HCT116 (cell line): ENCODE measurements at regions not wholly inside any gene's neighbourhood (a gene's known extent, or its start where the extent isn't known, plus 50 kb on each side); places are given as distances from the start of the nearest gene placed in this dataset.

Experiments
- ATAC-seq: fragments of 200-7000 bp; cut with Tn5 transposase; 2 replicates; pipeline ENCODE4 v1.9.1; 2020; ENCODE audit warnings: mild to moderate bottlenecking, moderate library complexity
- BruUV-seq: library from RNA; stranded (reverse); fragments of 400-500 nt; replicated peaks from 2 replicates; lab custom pipeline; 2021; lab: Mats Ljungman, UMichigan
- CTCF ChIA-PET: fragments of 300-600 bp; sonication (Branson Sonifier 250); formaldehyde crosslinking; loops from one replicate; lab custom pipeline; 2021; ENCODE audit warnings: antibody characterized with exemption; lab: Charles Lee
- POLR2A ChIA-PET: fragments of 300-600, 350-600 bp; sonication (Branson Sonifier 250); formaldehyde crosslinking; loops from one replicate; lab custom pipeline; 2021; ENCODE audit warnings: antibody characterized with exemption; lab: Charles Lee
- RAD21 ChIA-PET, 2 experiments: fragments of 300-600 bp; sonication (Branson Sonifier 250); formaldehyde crosslinking; loops; one replicate each; lab custom pipeline; 2023; ENCODE audit warnings: low total read pairs in 2 of 2; ENCODE audit not compliant: uncharacterized antibody in 2 of 2, unreplicated experiment in 2 of 2, low non-redundant PET in 1 of 2; lab: Charles Lee
- DNase-seq: peaks from one replicate; pipeline ENCODE4 v3.0.0-alpha.2; 2010; ENCODE audit warnings: low read depth, low spot score
- H2AFZ ChIP-seq: fragments of 200-600 bp; shearing (Covaris generic), sonication (generic); 2 replicates; pipeline ENCODE4 v1.6.1; 2017; ENCODE audit warnings: low read depth, mixed run types, mixed read lengths, antibody characterized with exemption, low read length; ENCODE audit not compliant: poor library complexity, severe bottlenecking
- H3K27ac ChIP-seq: 2 replicates; pipeline ENCODE4 v1.5.1; 2012; ENCODE audit warnings: low read depth, low read length
- H3K27me3 ChIP-seq: fragments of 200-600 bp; sonication (generic); 2 replicates; pipeline ENCODE4 v1.6.1; 2016; ENCODE audit warnings: mixed run types, low read length, mixed read lengths; ENCODE audit not compliant: insufficient read depth
- H3K36me3 ChIP-seq, 2 experiments: fragments of 200-500 bp in 1 of 2; fragments of 200-600 bp in 1 of 2; sonication (Bioruptor generic) in 1 of 2; sonication (generic) in 1 of 2; 2 replicates each; pipeline versions ENCODE4 v1.5.1 to v1.6.1; 2014 to 2016; ENCODE audit warnings: low read length in 2 of 2, inconsistent platforms in 1 of 2, mixed read lengths in 1 of 2, mixed run types in 1 of 2; ENCODE audit not compliant: insufficient read depth in 2 of 2, control insufficient read depth in 1 of 2
- H3K4me1 ChIP-seq, 2 experiments: fragments of 200-600 bp in 1 of 2; sonication (generic) in 1 of 2; 2 replicates each; pipeline versions ENCODE4 v1.5.1 to v1.6.1; 2012 to 2017; ENCODE audit warnings: low read length in 2 of 2, inconsistent platforms in 1 of 2, mild to moderate bottlenecking in 1 of 2, mixed read lengths in 1 of 2, mixed run types in 1 of 2, moderate library complexity in 1 of 2; ENCODE audit not compliant: insufficient read depth in 2 of 2, control insufficient read depth in 1 of 2
- H3K4me2 ChIP-seq: fragments of 200-600 bp; sonication (generic); 2 replicates; pipeline ENCODE4 v1.6.1; 2017; ENCODE audit warnings: mixed run types, low read length, mixed read lengths
- H3K4me3 ChIP-seq, 2 experiments: fragments of 200-600 bp in 1 of 2; sonication (generic) in 1 of 2; replicated peaks in 1 of 2; 2 replicates each; pipeline ENCODE4 v1.5.1; 2011 to 2016; ENCODE audit warnings: low read length in 2 of 2, control low read depth in 1 of 2, low read depth in 1 of 2, mild to moderate bottlenecking in 1 of 2, mixed read lengths in 1 of 2, mixed run types in 1 of 2
- H3K79me2 ChIP-seq: fragments of 200-600 bp; sonication (generic); 2 replicates; pipeline ENCODE4 v1.6.1; 2017; ENCODE audit warnings: mild to moderate bottlenecking, mixed run types, low read length, moderate library complexity, mixed read lengths; ENCODE audit not compliant: insufficient read depth
- H3K9ac ChIP-seq: fragments of 200-600 bp; sonication (generic); 2 replicates; pipeline ENCODE4 v1.6.1; 2016; ENCODE audit warnings: low read length, mixed read lengths
- H3K9me2 ChIP-seq: fragments of 200-600 bp; sonication (generic), shearing (Covaris generic); 2 replicates; pipeline ENCODE4 v1.6.1; 2017; ENCODE audit warnings: mixed run types, mild to moderate bottlenecking, moderate library complexity; ENCODE audit not compliant: insufficient read depth
- H3K9me3 ChIP-seq, 2 experiments: fragments of 200-500 bp in 1 of 2; fragments of 200-600 bp in 1 of 2; sonication (Bioruptor generic) in 1 of 2; sonication (generic) in 1 of 2; 2 replicates each; pipeline ENCODE4 v1.6.1; 2014 to 2017; ENCODE audit warnings: low read length in 2 of 2, mixed read lengths in 2 of 2, inconsistent platforms in 1 of 2, low read depth in 1 of 2, mild to moderate bottlenecking in 1 of 2, mixed run types in 1 of 2, moderate library complexity in 1 of 2; ENCODE audit not compliant: control insufficient read depth in 1 of 2, insufficient read depth in 1 of 2
- H4K20me1 ChIP-seq: fragments of 200-600 bp; sonication (generic), shearing (Covaris generic); 2 replicates; pipeline ENCODE4 v1.6.1; 2017; ENCODE audit warnings: mixed run types, mild to moderate bottlenecking, moderate library complexity; ENCODE audit not compliant: insufficient read depth
- ATF3 ChIP-seq: IDR thresholded peaks from 2 replicates; pipeline ENCODE4 v1.6.1; 2012
- CEBPB ChIP-seq: IDR thresholded peaks from 2 replicates; pipeline ENCODE4 v1.6.1; 2012; ENCODE audit warnings: low read depth
- CTCF ChIP-seq, 3 experiments: fragments of 200-600 bp in 1 of 3; sonication (generic) in 1 of 3; IDR thresholded peaks in 2 of 3; conservative IDR thresholded peaks in 1 of 3; 2 replicates each; pipeline ENCODE4 v1.5.1; 2012 to 2017; ENCODE audit warnings: low read depth in 2 of 3, low read length in 2 of 3, antibody characterized with exemption in 1 of 3, borderline replicate concordance in 1 of 3, control low read depth in 1 of 3, mild to moderate bottlenecking in 1 of 3, mixed read lengths in 1 of 3, mixed run types in 1 of 3, moderate library complexity in 1 of 3; ENCODE audit not compliant: insufficient read depth in 1 of 3
- EGR1 ChIP-seq: IDR thresholded peaks from 2 replicates; pipeline ENCODE4 v1.6.1; 2012; ENCODE audit warnings: low read depth
- ELF1 ChIP-seq: IDR thresholded peaks from 2 replicates; pipeline ENCODE4 v1.6.1; 2012; ENCODE audit warnings: low read depth, borderline replicate concordance
- EZH2phosphoT487 ChIP-seq: fragments of 200-600 bp; IDR thresholded peaks from 2 replicates; pipeline ENCODE4 v1.6.1; 2018; ENCODE audit warnings: antibody characterized with exemption, borderline replicate concordance
- FOSL1 ChIP-seq: IDR thresholded peaks from 2 replicates; pipeline ENCODE4 v1.6.1; 2012; ENCODE audit warnings: low read depth
- JUND ChIP-seq: IDR thresholded peaks from 2 replicates; pipeline ENCODE4 v1.6.1; 2012
- MAX ChIP-seq: IDR thresholded peaks from 2 replicates; pipeline ENCODE4 v1.6.1; 2012
- POLR2A ChIP-seq: IDR thresholded peaks from 2 replicates; pipeline ENCODE4 v1.7.0; 2011; ENCODE audit warnings: borderline replicate concordance; ENCODE audit not compliant: insufficient read depth, insufficient read length; ENCODE audit errors: extremely low read depth
- POLR2AphosphoS5 ChIP-seq: IDR thresholded peaks from 2 replicates; pipeline ENCODE4 v1.6.1; 2011; ENCODE audit warnings: mild to moderate bottlenecking, low read depth, low read length, moderate library complexity
- RAD21 ChIP-seq: IDR thresholded peaks from 2 replicates; pipeline ENCODE4 v1.6.1; 2012; ENCODE audit warnings: low read depth, mild to moderate bottlenecking
- REST ChIP-seq: IDR thresholded peaks from 2 replicates; pipeline ENCODE4 v1.6.1; 2012; ENCODE audit warnings: low read depth
- SIN3A ChIP-seq: IDR thresholded peaks from 2 replicates; pipeline ENCODE4 v1.6.1; 2012; ENCODE audit warnings: low read depth
- SP1 ChIP-seq: IDR thresholded peaks from 2 replicates; pipeline ENCODE4 v1.6.1; 2012; ENCODE audit warnings: low read depth
- TCF7L2 ChIP-seq: IDR thresholded peaks from 2 replicates; pipeline ENCODE4 v1.7.0; 2011; ENCODE audit warnings: borderline replicate concordance, inconsistent platforms; ENCODE audit not compliant: insufficient read depth, insufficient read length; ENCODE audit errors: extremely low read depth
- YY1 ChIP-seq: IDR thresholded peaks from 2 replicates; pipeline ENCODE4 v1.6.1; 2011; ENCODE audit warnings: low read length, low read depth, moderate library complexity, mild to moderate bottlenecking; ENCODE audit not compliant: insufficient replicate concordance; ENCODE audit errors: extremely low read depth
- ZFX ChIP-seq: fragments of 450-650 bp; IDR thresholded peaks from 2 replicates; pipeline ENCODE4 v1.6.1; 2017
- ZNF274 ChIP-seq: fragments of 200-500 bp; sonication (Bioruptor generic); IDR thresholded peaks from 2 replicates; pipeline ENCODE4 v1.6.1; 2014; ENCODE audit warnings: mild to moderate bottlenecking, low read depth, low read length, inconsistent platforms
- intact Hi-C: fragments of 100-400 bp; cut with micrococcal nuclease; formaldehyde crosslinking; loops from 2 replicates; pipeline ENCODE4 v1.10.0; 2022

GRCh38 chr5:33043343-33043997 lies 332.3 kb downstream of the NPR3 start:
- Histone ChIP-seq H3K9me2 (no peaks in the 10 kb centered on the region), H3K79me2 (no peaks in the 10 kb centered on the region), H3K4me1 (peaks cover 0 to 19% of the 10 kb centered on the region in 2 experiments; a peak in 2 of 4 replicates), H2AFZ (no peak overlapping the region), H3K9me3 (0 out of 4 replicates have a peak, but pooled peaks cover 0 to 3% of the 10 kb centered on the region in 2 experiments), H3K36me3 (no peaks in the 10 kb centered on the region), H3K27ac (no peak overlapping the region), H3K4me2 (0 out of 2 replicates have a peak overlapping the region, but pooled peaks have one; percentile 11), H3K4me3 (no peak overlapping the region), H3K9ac (no peak overlapping the region), H4K20me1 (no peaks in the 10 kb centered on the region), H3K27me3 (no peaks in the 10 kb centered on the region)
- DNase-seq (no peak), ATAC-seq (no peak)
- intact Hi-C loops: no loop called here
- no TSS peak for BruUV-seq
- TF ChIP-seq REST: no peak
- no peak for TF ChIP-seq YY1
- TF ChIP-seq EGR1: no peak
- no peak for TF ChIP-seq FOSL1
- no peak for TF ChIP-seq CTCF (IDR thresholded peaks at IDR 0.05 in 2 of 3, conservative IDR thresholded peaks at IDR 0.05 in 1 of 3; ENCODE audit: borderline replicate concordance in 1 of 3, insufficient read depth in 1 of 3, low read depth in 2 of 3, low read length in 2 of 3)
- no peak for TF ChIP-seq EZH2phosphoT487
- no peak for TF ChIP-seq JUND
- TF ChIP-seq CEBPB: no peak
- no peak for TF ChIP-seq TCF7L2
- TF ChIP-seq ZNF274: no peak
- no peak for TF ChIP-seq POLR2AphosphoS5
- TF ChIP-seq RAD21: no peak
- no peak for TF ChIP-seq ATF3
- no peak for TF ChIP-seq POLR2A
- no peak for TF ChIP-seq MAX
- no peak for TF ChIP-seq SP1
- TF ChIP-seq ELF1: no peak
- no peak for TF ChIP-seq ZFX
- no peak for TF ChIP-seq SIN3A
- RAD21 ChIA-PET: no interaction called here
- POLR2A ChIA-PET: no interaction called here
- CTCF ChIA-PET: no interaction called here
